HUDEP-2 (cell line): ENCODE measurements at regions not wholly inside any gene's neighbourhood (a gene's known extent, or its start where the extent isn't known, plus 50 kb on each side); places are given as distances from the start of the nearest gene placed in this dataset.

Source experiments
- DNase-seq, 76 experiments: peaks; one replicate each; lab custom pipeline; 2025; ENCODE audit not compliant: unreplicated experiment in 76 of 76; lab: John Stamatoyannopoulos, UW

- no peak for DNase-seq
Measured at GRCh38 chr2:75288760-75289159, 89.4 kb upstream of the TACR1 start.

- DNase-seq, result no peak
Measured at GRCh38 chr2:75287624-75288316, 88.5 kb upstream of the TACR1 start.

- DNase-seq, result no peak
Measured at GRCh38 chr2:75284345-75284744, 85.0 kb upstream of the TACR1 start.

- DNase-seq, result no peak
Measured at GRCh38 chr2:75278821-75279379, 79.6 kb upstream of the TACR1 start.

- no peak for DNase-seq
Measured at GRCh38 chr2:75278314-75278713, 79.0 kb upstream of the TACR1 start.

- no peak for DNase-seq
Measured at GRCh38 chr2:75277111-75277510, 77.8 kb upstream of the TACR1 start.

- DNase-seq, result peak in 3 of 76 experiments; percentile 4 to 36 (median 4)
Measured at GRCh38 chr2:75276093-75277029, 77.0 kb upstream of the TACR1 start.

- peak in 16 of 76 experiments; percentile 5 to 65 (median 14) for DNase-seq
Measured at GRCh38 chr2:75274936-75275335, 75.6 kb upstream of the TACR1 start.

- DNase-seq, result no peak
Measured at GRCh38 chr2:75268112-75268511, 68.8 kb upstream of the TACR1 start.

GRCh38 chr2:75261923-75262322 lies 62.6 kb upstream of the TACR1 start:
- no peak for DNase-seq

GRCh38 chr2:75260946-75261345 lies 61.6 kb upstream of the TACR1 start:
- DNase-seq, result no peak

- no peak for DNase-seq
Measured at GRCh38 chr2:75258620-75259019, 59.3 kb upstream of the TACR1 start.

- DNase-seq, result no peak
Measured at GRCh38 chr2:75256485-75256884, 57.2 kb upstream of the TACR1 start.

GRCh38 chr2:75253526-75253925 lies 54.2 kb upstream of the TACR1 start:
- no peak for DNase-seq

GRCh38 chr2:75251896-75252295 lies 52.6 kb upstream of the TACR1 start:
- DNase-seq, result no peak
